Ovary (tissue), 7 donors: ENCODE measurements at regions not wholly inside any gene's neighbourhood (a gene's known extent, or its start where the extent isn't known, plus 50 kb on each side); places are given as distances from the start of the nearest gene placed in this dataset.

Source experiments
- DNase-seq, 5 donors: peaks; one replicate each; pipeline ENCODE4 v3.0.0-alpha.2; 2019 to 2020
- H3K27ac ChIP-seq, 2 donors: fragments of 200-600 bp; one replicate each; pipeline versions ENCODE4 v1.5.1 to v1.8.0; 2019 to 2022
- H3K27me3 ChIP-seq: fragments of 200-600 bp; one replicate; pipeline ENCODE4 v1.8.0; 2022
- H3K36me3 ChIP-seq: fragments of 200-600 bp; sonication (generic); one replicate; pipeline ENCODE4 v1.5.1; 2019
- H3K4me1 ChIP-seq: one replicate; pipeline ENCODE4 v1.8.1; 2013; ENCODE audit warnings: mild to moderate bottlenecking, moderate library complexity; ENCODE audit not compliant: insufficient read depth
- H3K4me3 ChIP-seq: fragments of 200-600 bp; sonication (generic); one replicate; pipeline ENCODE4 v1.5.1; 2017
- H3K9me3 ChIP-seq, 2 donors: fragments of 200-600 bp in 1 of 2; sonication (generic) in 1 of 2; one replicate each; pipeline versions ENCODE4 v1.5.1 to v1.8.1; 2013 to 2019; ENCODE audit warnings: mild to moderate bottlenecking in 1 of 2, moderate library complexity in 1 of 2
- CTCF ChIP-seq, 3 donors: fragments of 450-650 bp in 2 of 3; fragments of 200-600 bp in 1 of 3; IDR thresholded peaks; one replicate each; pipeline versions ENCODE4 v1.5.1 to v1.8.0; 2016 to 2022; ENCODE audit warnings: antibody characterized with exemption in 3 of 3, mild to moderate bottlenecking in 1 of 3
- EP300 ChIP-seq: sonication (generic); formaldehyde crosslinking; IDR thresholded peaks from one replicate; pipeline ENCODE4 v1.6.1; 2017; ENCODE audit warnings: antibody characterized with exemption
- POLR2A ChIP-seq: fragments of 450-650 bp; IDR thresholded peaks from one replicate; pipeline ENCODE4 v1.6.1; 2017; ENCODE audit warnings: antibody characterized with exemption, mild to moderate bottlenecking, moderate library complexity
- WGBS, 3 donors: extraction: QIAGEN DNeasy Blood & Tissue Kit in 1 of 3; methylation state at CpG; one replicate each; pipeline versions ENCODE4 v1.1.5 to v1.1.7; 2013 to 2017; 5-methylcytosine and 5-hydroxymethylcytosine counted together
- intact Hi-C, 4 donors: fragments of 100-400 bp; cut with DNase I; formaldehyde crosslinking; loops; one replicate each; pipeline versions ENCODE4 v1.11.0 to v1.15.1; 2022 to 2023
- donor health status: DM: no; HTN: no; CAD: no; lungs with moderate emphysema.
- donor health status: DM: no; HTN: no; CAD: no.
- donor health status: Bipolar disorder and iron deficiency.
- donor health status: DM: no; HTN: no; CAD: no.
- donor health status: DM: yes; HTN: yes; CAD: no.

DNA sequence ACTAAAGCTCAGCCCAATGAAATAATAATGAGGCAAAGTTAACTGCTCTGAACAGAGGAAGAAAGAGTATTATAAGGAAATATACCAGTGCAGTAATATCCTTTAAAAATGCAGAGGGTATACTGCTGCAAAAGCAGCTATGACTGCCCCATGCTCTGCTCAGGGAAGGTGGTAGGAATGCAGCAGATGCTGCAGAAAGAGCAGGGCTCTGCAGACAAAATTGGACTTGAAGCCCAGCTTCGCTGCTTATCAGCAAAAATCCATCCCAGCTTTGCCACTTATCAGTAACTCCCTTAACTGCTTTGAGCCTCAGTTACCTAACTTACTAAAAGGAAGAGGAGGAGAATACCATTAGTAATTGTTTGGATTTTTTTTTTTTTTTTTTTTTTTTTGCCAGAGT is 533.8 kb upstream of the CDH5 start:
- intact Hi-C loops, result no loop called here

DNA sequence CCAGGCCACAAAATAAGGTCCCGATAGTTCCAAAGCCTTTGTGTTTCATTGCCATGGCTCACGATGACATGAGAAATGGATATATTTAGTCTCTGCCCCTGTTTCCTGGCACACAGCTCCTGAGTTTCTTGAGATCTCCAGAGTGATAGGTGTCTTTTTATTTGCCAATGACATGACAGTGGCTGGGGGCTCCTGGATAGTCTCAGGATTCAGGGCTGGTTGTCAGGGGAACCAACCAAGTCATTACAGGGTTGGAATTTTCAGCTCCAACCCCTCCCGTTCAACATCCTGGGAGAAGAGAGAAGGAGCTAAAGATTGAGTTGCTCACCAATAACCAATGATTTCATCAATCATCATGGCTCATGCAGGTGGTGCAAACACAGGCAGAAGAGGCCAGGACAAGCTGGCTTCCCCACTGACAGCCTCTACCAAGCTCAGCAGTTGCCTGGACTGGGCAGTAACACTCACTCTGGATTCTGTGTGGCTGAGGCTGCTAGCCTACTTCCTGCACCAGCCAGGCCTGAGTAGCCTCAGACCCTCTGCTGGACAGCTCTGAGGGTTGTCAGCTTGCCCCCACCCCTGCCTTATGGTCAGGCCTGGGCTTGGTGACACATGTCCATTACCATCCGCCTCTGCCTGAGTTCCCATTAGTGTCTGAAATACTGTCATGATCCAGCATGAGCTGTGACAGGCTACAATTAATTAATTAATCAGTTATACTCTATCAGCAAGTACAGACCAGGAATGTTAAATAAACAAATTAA is 534.4 kb upstream of the CDH5 start:
- Histone ChIP-seq H3K27ac (no peak overlapping the region), H3K9me3 (no peaks in the 10 kb centered on the region), H3K4me3 (no peak overlapping the region), H3K27me3 (no peaks in the 10 kb centered on the region), H3K4me1 (peaks cover 5% of the 10 kb centered on the region), H3K36me3 (no peaks in the 10 kb centered on the region)
- intact Hi-C loops, result no loop called here
- TF ChIP-seq CTCF (IDR thresholded peaks at IDR 0.05), result no peak
- TF ChIP-seq EP300, result no peak
- TF ChIP-seq POLR2A, result no peak
- DNase-seq, result no peak
- 88 to 94% (median 94%) methylated on average over 4 of the region's 4 CpGs for WGBS, 3 donors

More for the DNA sequence above, 533.8 kb upstream of the CDH5 start:
- WGBS, 3 donors, result 27 to 39% (median 30%) methylated on average over 1 of the region's 1 CpG
- Histone ChIP-seq H3K9me3 (no peaks in the 10 kb centered on the region), H3K4me3 (no peak overlapping the region), H3K36me3 (no peaks in the 10 kb centered on the region), H3K27me3 (no peaks in the 10 kb centered on the region), H3K4me1 (peaks cover 5% of the 10 kb centered on the region), H3K27ac (no peak overlapping the region)
- TF ChIP-seq POLR2A, result no peak
- no peak for TF ChIP-seq CTCF (IDR thresholded peaks at IDR 0.05)
- no peak for DNase-seq

DNA sequence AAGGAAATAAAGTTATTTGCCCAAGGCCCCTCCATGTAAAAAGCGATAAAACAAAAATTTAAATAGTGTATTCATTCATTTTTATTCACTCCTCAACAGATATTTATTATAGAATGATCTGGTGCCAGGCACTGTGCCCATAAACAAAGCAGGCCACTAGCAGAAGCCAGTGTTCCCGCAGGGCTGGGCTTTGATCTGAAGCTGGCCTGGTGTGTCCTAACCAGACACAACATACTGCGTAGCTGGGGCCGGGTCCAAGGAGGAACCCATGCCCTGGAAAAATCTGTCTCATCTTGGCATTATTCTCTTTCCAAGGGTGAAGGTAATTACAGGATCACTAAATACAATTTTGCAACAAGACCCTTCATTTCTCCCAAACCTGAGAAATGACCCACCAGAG is 537.4 kb upstream of the CDH5 start:
- no peaks in the 10 kb centered on the region for H3K27me3 ChIP-seq
- DNase-seq, result no peak
- intact Hi-C loops, result no loop called here
- TF ChIP-seq EP300 (no peak), CTCF (IDR thresholded peaks at IDR 0.05) (no peak), POLR2A (no peak)
- no peaks in the 10 kb centered on the region for H3K9me3 ChIP-seq
- H3K4me1 ChIP-seq, result peaks cover 5% of the 10 kb centered on the region
- no peak overlapping the region for H3K27ac ChIP-seq
- WGBS, 3 donors, result 65 to 80% (median 66%) methylated on average over 4 of the region's 4 CpGs
- H3K4me3 ChIP-seq, result no peak overlapping the region
- no peaks in the 10 kb centered on the region for H3K36me3 ChIP-seq

GRCh38 chr16:65828296-65828695 is 538.2 kb upstream of the CDH5 start:
- Histone ChIP-seq H3K4me1 (peaks cover 5% of the 10 kb centered on the region), H3K9me3 (no peaks in the 10 kb centered on the region), H3K27me3 (no peaks in the 10 kb centered on the region), H3K36me3 (no peaks in the 10 kb centered on the region), H3K4me3 (no peak overlapping the region), H3K27ac (no peak overlapping the region)
- 38 to 89% (median 44%) methylated on average over 2 of the region's 2 CpGs for whole genome bisulfite sequencing, 3 donors
- intact Hi-C loops, result no loop called here
- TF ChIP-seq CTCF (IDR thresholded peaks at IDR 0.05), result no peak
- TF ChIP-seq POLR2A, result no peak
- no peak for TF ChIP-seq EP300
- DNase-seq, result no peak
